HepG2 (cell line): ENCODE measurements at regions not wholly inside any gene's neighbourhood (a gene's known extent, or its start where the extent isn't known, plus 50 kb on each side); places are given as distances from the start of the nearest gene placed in this dataset.

Experiments used
- AFF4 ChIP-seq: sonication (generic); formaldehyde crosslinking; IDR thresholded peaks from 2 replicates; pipeline ENCODE4 v1.4.0; 2020; ENCODE audit warnings: missing genetic modification reagents
- KAT2B ChIP-seq: fragments of 150-350 bp; IDR thresholded peaks from 2 replicates; pipeline ENCODE4 v1.6.1; 2014; ENCODE audit warnings: low read depth, low read length, borderline replicate concordance
- MEIS2 ChIP-seq: sonication (generic); formaldehyde crosslinking; IDR thresholded peaks from 2 replicates; pipeline ENCODE4 v1.9.0; 2021; ENCODE audit warnings: mild to moderate bottlenecking, missing genetic modification reagents
- NFATC3 ChIP-seq: sonication (generic); formaldehyde crosslinking; IDR thresholded peaks from 2 replicates; pipeline ENCODE4 v1.5.1; 2020; ENCODE audit warnings: mild to moderate bottlenecking, missing genetic modification reagents
- RCOR2 ChIP-seq: IDR thresholded peaks from 2 replicates; pipeline ENCODE4 v1.6.1; 2016; ENCODE audit warnings: missing biosample characterization, missing genetic modification reagents
- REXO4 ChIP-seq: sonication (generic); formaldehyde crosslinking; IDR thresholded peaks from 2 replicates; pipeline ENCODE4 v1.8.0; 2022; ENCODE audit warnings: missing genetic modification reagents, mild to moderate bottlenecking, borderline replicate concordance
- SALL2 ChIP-seq: sonication (generic); formaldehyde crosslinking; IDR thresholded peaks from 2 replicates; pipeline ENCODE4 v1.8.1; 2023; ENCODE audit warnings: mild to moderate bottlenecking, missing genetic modification reagents, inconsistent platforms
- SMYD3 ChIP-seq: sonication (generic); formaldehyde crosslinking; IDR thresholded peaks from 2 replicates; pipeline ENCODE4 v1.8.1; 2023; ENCODE audit warnings: mild to moderate bottlenecking, missing genetic modification reagents
- SOX13 ChIP-seq, 3 experiments: fragments of 450-650 bp in 1 of 3; sonication (generic) in 1 of 3; formaldehyde crosslinking in 1 of 3; IDR thresholded peaks in 2 of 3; conservative IDR thresholded peaks in 1 of 3; 2 replicates each; pipeline versions ENCODE4 v1.5.0 to v1.6.1; 2016 to 2020; ENCODE audit warnings: antibody characterized with exemption in 1 of 3, mild to moderate bottlenecking in 1 of 3, missing compliant biosample characterization in 1 of 3, missing genetic modification reagents in 1 of 3, moderate library complexity in 1 of 3
- SPEN ChIP-seq: sonication (generic); formaldehyde crosslinking; IDR thresholded peaks from 2 replicates; pipeline ENCODE4 v1.5.1; 2020; ENCODE audit warnings: low read depth, mild to moderate bottlenecking, missing genetic modification reagents
- SYNCRIP ChIP-seq: fragments of 200-400 bp; formaldehyde crosslinking; IDR thresholded peaks from 2 replicates; pipeline ENCODE4 v1.6.1; 2018; ENCODE audit warnings: mild to moderate bottlenecking, low read depth, low read length; ENCODE audit not compliant: insufficient read depth
- ZEB1 ChIP-seq: IDR thresholded peaks from 2 replicates; pipeline ENCODE4 v1.6.1; 2012; ENCODE audit warnings: mild to moderate bottlenecking, low read depth, inconsistent platforms; ENCODE audit not compliant: insufficient replicate concordance
- ZNF350 ChIP-seq: sonication (generic); formaldehyde crosslinking; IDR thresholded peaks from 2 replicates; pipeline ENCODE4 v1.4.0; 2020; ENCODE audit warnings: mild to moderate bottlenecking, low read depth, missing genetic modification reagents, borderline replicate concordance
- ZNF382 ChIP-seq: sonication (generic); formaldehyde crosslinking; IDR thresholded peaks from 2 replicates; pipeline ENCODE4 v1.5.0; 2020; ENCODE audit warnings: missing genetic modification reagents, mild to moderate bottlenecking, borderline replicate concordance
- ZNF441 ChIP-seq: sonication (generic); formaldehyde crosslinking; IDR thresholded peaks from 2 replicates; pipeline ENCODE4 v1.7.0; 2021; ENCODE audit warnings: missing genetic modification reagents, borderline replicate concordance
- ZNF644 ChIP-seq: IDR thresholded peaks from 2 replicates; pipeline ENCODE4 v1.6.1; 2016; ENCODE audit warnings: low read depth
- ZNF772 ChIP-seq: sonication (generic); formaldehyde crosslinking; IDR thresholded peaks from 2 replicates; pipeline ENCODE4 v1.5.0; 2020; ENCODE audit warnings: mild to moderate bottlenecking, missing genetic modification reagents
- ZNF782 ChIP-seq: sonication (generic); formaldehyde crosslinking; IDR thresholded peaks from 2 replicates; pipeline ENCODE4 v1.4.0; 2020; ENCODE audit warnings: missing genetic modification reagents, mild to moderate bottlenecking, borderline replicate concordance
- TF ChIP-seq, protein P1 (sequence below): IDR thresholded peaks from 2 replicates; pipeline ENCODE4 v1.6.1; 2018; ENCODE audit warnings: missing genetic modification reagents, mild to moderate bottlenecking, missing compliant biosample characterization
- TF ChIP-seq, protein P2 (sequence below): sonication (generic); IDR thresholded peaks from 2 replicates; pipeline ENCODE4 v1.6.1; 2016; ENCODE audit warnings: low read depth, borderline replicate concordance
- TF ChIP-seq, protein P3 (sequence below): sonication (generic); formaldehyde crosslinking; IDR thresholded peaks from 2 replicates; pipeline ENCODE4 v1.4.0; 2020; ENCODE audit warnings: missing genetic modification reagents, borderline replicate concordance

GRCh38 chr20:50353289-50353961 is 156.8 kb upstream of the PTPN1 start (continued):
- TF ChIP-seq ZNF350 (CRISPR knock-in tag) (peak; percentile 85), SMYD3 (no peak), NFATC3 (CRISPR knock-in tag) (no peak), SOX13 (IDR thresholded peaks at IDR 0.05) (no peak), SOX13 (CRISPR knock-in tag; conservative IDR thresholded peaks at IDR 0.05 in 1 of 2, IDR thresholded peaks at IDR 0.05 in 1 of 2) (peak in 1 of 2 experiments; percentile 83; a peak in 2 of 4 replicates), REXO4 (no peak), AFF4 (no peak), ZEB1 (peak; percentile 61), KAT2B (no peak), SPEN (CRISPR knock-in tag) (peak; percentile 28; the same call in 1 of the 2 replicates), SYNCRIP (no peak), ZNF772 (CRISPR knock-in tag) (peak; percentile 59; the same call in 1 of the 2 replicates), RCOR2 (CRISPR knock-in tag) (0 out of 2 replicates have a peak, but pooled peaks have one; percentile 21), ZNF644 (CRISPR knock-in tag) (no peak), MEIS2 (CRISPR knock-in tag) (no peak; the same call in 1 of the 2 replicates), ZNF382 (CRISPR knock-in tag) (no peak), ZNF441 (CRISPR knock-in tag) (0 out of 2 replicates have a peak, but pooled peaks have one; percentile 50), SALL2 (CRISPR knock-in tag) (0 out of 2 replicates have a peak, but pooled peaks have one; percentile 47), ZNF782 (CRISPR knock-in tag) (peak; percentile 51; the same call in 1 of the 2 replicates)
- TF ChIP-seq, protein P1, sequence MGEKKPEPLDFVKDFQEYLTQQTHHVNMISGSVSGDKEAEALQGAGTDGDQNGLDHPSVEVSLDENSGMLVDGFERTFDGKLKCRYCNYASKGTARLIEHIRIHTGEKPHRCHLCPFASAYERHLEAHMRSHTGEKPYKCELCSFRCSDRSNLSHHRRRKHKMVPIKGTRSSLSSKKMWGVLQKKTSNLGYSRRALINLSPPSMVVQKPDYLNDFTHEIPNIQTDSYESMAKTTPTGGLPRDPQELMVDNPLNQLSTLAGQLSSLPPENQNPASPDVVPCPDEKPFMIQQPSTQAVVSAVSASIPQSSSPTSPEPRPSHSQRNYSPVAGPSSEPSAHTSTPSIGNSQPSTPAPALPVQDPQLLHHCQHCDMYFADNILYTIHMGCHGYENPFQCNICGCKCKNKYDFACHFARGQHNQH (CRISPR knock-in tag), result no peak
- TF ChIP-seq, protein P2, sequence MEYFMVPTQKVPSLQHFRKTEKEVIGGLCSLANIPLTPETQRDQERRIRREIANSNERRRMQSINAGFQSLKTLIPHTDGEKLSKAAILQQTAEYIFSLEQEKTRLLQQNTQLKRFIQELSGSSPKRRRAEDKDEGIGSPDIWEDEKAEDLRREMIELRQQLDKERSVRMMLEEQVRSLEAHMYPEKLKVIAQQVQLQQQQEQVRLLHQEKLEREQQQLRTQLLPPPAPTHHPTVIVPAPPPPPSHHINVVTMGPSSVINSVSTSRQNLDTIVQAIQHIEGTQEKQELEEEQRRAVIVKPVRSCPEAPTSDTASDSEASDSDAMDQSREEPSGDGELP, result peak; percentile 56; the same call in 1 of the 2 replicates
- TF ChIP-seq, protein P3, sequence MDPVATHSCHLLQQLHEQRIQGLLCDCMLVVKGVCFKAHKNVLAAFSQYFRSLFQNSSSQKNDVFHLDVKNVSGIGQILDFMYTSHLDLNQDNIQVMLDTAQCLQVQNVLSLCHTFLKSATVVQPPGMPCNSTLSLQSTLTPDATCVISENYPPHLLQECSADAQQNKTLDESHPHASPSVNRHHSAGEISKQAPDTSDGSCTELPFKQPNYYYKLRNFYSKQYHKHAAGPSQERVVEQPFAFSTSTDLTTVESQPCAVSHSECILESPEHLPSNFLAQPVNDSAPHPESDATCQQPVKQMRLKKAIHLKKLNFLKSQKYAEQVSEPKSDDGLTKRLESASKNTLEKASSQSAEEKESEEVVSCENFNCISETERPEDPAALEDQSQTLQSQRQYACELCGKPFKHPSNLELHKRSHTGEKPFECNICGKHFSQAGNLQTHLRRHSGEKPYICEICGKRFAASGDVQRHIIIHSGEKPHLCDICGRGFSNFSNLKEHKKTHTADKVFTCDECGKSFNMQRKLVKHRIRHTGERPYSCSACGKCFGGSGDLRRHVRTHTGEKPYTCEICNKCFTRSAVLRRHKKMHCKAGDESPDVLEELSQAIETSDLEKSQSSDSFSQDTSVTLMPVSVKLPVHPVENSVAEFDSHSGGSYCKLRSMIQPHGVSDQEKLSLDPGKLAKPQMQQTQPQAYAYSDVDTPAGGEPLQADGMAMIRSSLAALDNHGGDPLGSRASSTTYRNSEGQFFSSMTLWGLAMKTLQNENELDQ (CRISPR knock-in tag), result no peak
